ENCODE measurements at regions not wholly inside any gene's neighbourhood (a gene's known extent, or its start where the extent isn't known, plus 50 kb on each side); places are given as distances from the start of the nearest gene placed in this dataset.

DNA sequence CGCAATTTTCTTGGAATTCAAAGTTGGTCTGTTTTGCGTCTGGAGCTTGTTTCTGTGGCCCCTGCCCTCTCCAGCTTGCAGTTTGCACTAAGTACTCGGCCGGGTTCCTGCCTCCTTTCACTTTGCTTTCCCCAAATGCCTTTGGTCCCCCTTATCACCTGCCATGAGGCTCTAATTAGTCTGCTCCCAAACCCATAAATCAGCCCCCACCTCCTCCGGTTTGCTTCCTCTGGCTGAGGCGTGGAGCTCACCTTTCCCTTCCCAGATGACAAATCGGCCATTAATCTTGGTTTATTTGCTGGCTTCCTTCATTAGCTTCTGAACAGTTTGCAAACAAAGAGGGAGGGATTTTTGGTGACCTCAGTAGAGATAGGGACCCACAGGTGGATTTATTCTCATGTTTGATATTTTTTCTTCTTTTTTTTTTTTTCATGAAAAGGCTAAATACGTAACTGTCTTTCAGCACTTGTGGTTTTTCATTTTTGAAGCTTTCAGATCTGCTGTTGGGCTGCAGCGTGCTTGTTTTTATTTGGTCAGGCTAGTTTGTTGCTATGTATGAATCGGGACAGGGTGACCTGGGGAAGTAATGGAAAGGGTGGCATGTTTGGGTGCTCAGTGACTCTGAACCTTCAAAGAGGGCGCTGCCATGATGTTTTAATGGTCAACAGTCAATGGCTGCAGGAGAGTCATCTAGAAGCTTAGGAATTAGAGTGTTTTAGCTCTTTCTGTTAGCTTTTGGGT, 121.7 kb upstream of the JAG1 start:
- ATAC-seq (ENCODE audit: low read depth) (no peak), DNase-seq (no peak)
- H3K18ac ChIP-seq (ENCODE audit: low read depth, low read length): no peak overlapping the region
- no TSS peak for BruUV-seq (replicated peaks)
- H4K91ac ChIP-seq (ENCODE audit: insufficient read depth, low read depth, low read length): no peak overlapping the region
- no peak overlapping the region for H4K5ac ChIP-seq (ENCODE audit: low read depth, low read length)
- peaks cover 3% of the 10 kb centered on the region; the same call in 1 of the 2 replicates for H3K27me3 ChIP-seq (ENCODE audit: control insufficient read depth, insufficient read depth, low read length)
- no peaks in the 10 kb centered on the region for H3K9me3 ChIP-seq (ENCODE audit: control insufficient read depth, insufficient read depth, low read length)
- H3K27ac ChIP-seq (ENCODE audit: insufficient read depth, low read length): no peak overlapping the region
- H4K20me1 ChIP-seq (ENCODE audit: insufficient read depth, low read length): no peaks in the 10 kb centered on the region
- no peak overlapping the region for H3K56ac ChIP-seq (ENCODE audit: extremely low read depth, insufficient read depth, low read length)
- 63% methylated on average over 2 of the region's 11 CpGs; no CpG with 5 or more reads in 1 of the 2 experiments for WGBS, 2 experiments (ENCODE audit: extremely low coverage in 2 of 2, insufficient read length in 1 of 2)
- H2BK120ac ChIP-seq (ENCODE audit: low read depth, low read length): no peak overlapping the region; the same call in 1 of the 2 replicates
- H3K14ac ChIP-seq (replicated peaks; ENCODE audit: low read depth, low read length): no peak overlapping the region
- no peak overlapping the region for H3K4me2 ChIP-seq (ENCODE audit: low read depth, low read length)
- H2BK5ac ChIP-seq (ENCODE audit: low read depth, low read length, poor library complexity, severe bottlenecking): no peak overlapping the region
- no peak overlapping the region for H3K23ac ChIP-seq (ENCODE audit: low read depth, low read length)
- no peak overlapping the region for H2AFZ ChIP-seq (replicated peaks; ENCODE audit: low read length, poor library complexity)
- ChIA-PET CTCF (no interaction called here), POLR2A (ENCODE audit: unreplicated experiment) (no interaction called here)
- no peak overlapping the region for H3K4ac ChIP-seq (ENCODE audit: low read depth, low read length)
- dilution Hi-C loops (cut with HindIII; ENCODE audit: low sequenced_read_pairs, unreplicated experiment): no loop called here
- H2BK20ac ChIP-seq (ENCODE audit: low read depth, low read length): no peak overlapping the region; the same call in 1 of the 2 replicates
- no peak overlapping the region for H4K8ac ChIP-seq (ENCODE audit: low read depth in 2 of 2, low read length in 2 of 2)
- H3K9me1 ChIP-seq (ENCODE audit: insufficient read depth, low read length): no peaks in the 10 kb centered on the region
- H3K4me3 ChIP-seq (ENCODE audit: insufficient read depth, low read depth, low read length): no peak overlapping the region
- intact Hi-C loops (cut with micrococcal nuclease): no loop called here
- in situ Hi-C loops (cut with MboI; ENCODE audit: low sequenced_read_pairs): no loop called here
- H2AK5ac ChIP-seq (ENCODE audit: low read depth, low read length): no peak overlapping the region
- no peak overlapping the region for H2AK9ac ChIP-seq (replicated peaks; ENCODE audit: low read depth, low read length, poor library complexity)
- TF ChIP-seq RCOR1 (IDR thresholded peaks at IDR 0.05; ENCODE audit: insufficient replicate concordance, low read length) (no peak), CEBPB (IDR thresholded peaks at IDR 0.05; ENCODE audit: low read depth, low read length) (no peak), MAZ (IDR thresholded peaks at IDR 0.05; ENCODE audit: borderline replicate concordance, low read depth, low read length) (no peak), MXI1 (IDR thresholded peaks at IDR 0.05; ENCODE audit: borderline replicate concordance, low read depth, low read length) (no peak), NFE2L2 (IDR thresholded peaks at IDR 0.05; ENCODE audit: low read depth, low read length) (no peak), RAD21 (IDR thresholded peaks at IDR 0.05; ENCODE audit: low read length) (no peak), CHD1 (IDR thresholded peaks at IDR 0.05; ENCODE audit: low read depth, low read length) (no peak), MAFK (IDR thresholded peaks at IDR 0.05; ENCODE audit: low read depth, low read length) (no peak), SMC3 (IDR thresholded peaks at IDR 0.05; ENCODE audit: low read depth, low read length) (no peak), RFX5 (IDR thresholded peaks at IDR 0.05; ENCODE audit: low read depth, low read length) (no peak)
- TF ChIP-seq, protein P1, sequence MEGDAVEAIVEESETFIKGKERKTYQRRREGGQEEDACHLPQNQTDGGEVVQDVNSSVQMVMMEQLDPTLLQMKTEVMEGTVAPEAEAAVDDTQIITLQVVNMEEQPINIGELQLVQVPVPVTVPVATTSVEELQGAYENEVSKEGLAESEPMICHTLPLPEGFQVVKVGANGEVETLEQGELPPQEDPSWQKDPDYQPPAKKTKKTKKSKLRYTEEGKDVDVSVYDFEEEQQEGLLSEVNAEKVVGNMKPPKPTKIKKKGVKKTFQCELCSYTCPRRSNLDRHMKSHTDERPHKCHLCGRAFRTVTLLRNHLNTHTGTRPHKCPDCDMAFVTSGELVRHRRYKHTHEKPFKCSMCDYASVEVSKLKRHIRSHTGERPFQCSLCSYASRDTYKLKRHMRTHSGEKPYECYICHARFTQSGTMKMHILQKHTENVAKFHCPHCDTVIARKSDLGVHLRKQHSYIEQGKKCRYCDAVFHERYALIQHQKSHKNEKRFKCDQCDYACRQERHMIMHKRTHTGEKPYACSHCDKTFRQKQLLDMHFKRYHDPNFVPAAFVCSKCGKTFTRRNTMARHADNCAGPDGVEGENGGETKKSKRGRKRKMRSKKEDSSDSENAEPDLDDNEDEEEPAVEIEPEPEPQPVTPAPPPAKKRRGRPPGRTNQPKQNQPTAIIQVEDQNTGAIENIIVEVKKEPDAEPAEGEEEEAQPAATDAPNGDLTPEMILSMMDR (conservative IDR thresholded peaks at IDR 0.05; ENCODE audit: low read depth, low read length): no peak
- no peaks in the 10 kb centered on the region for H3K36me3 ChIP-seq (ENCODE audit: control insufficient read depth, insufficient read depth, low read length)
- peaks cover 2% of the 10 kb centered on the region; the same call in 1 of the 2 replicates for H3K4me1 ChIP-seq (ENCODE audit: control insufficient read depth, insufficient read depth, low read length)
- H2BK15ac ChIP-seq (ENCODE audit: low read depth, low read length): no peak overlapping the region; the same call in 2 of the 3 replicates
- H3K79me1 ChIP-seq (ENCODE audit: low read depth in 1 of 2, low read length in 2 of 2): no peaks in the 10 kb centered on the region
- no peak overlapping the region for H3K9ac ChIP-seq (ENCODE audit: low read depth, low read length)
